NCI-H146 (cell line): ENCODE measurements at regions not wholly inside any gene's neighbourhood (a gene's known extent, or its start where the extent isn't known, plus 50 kb on each side); places are given as distances from the start of the nearest gene placed in this dataset.

Experiments used
- DNase-seq: peaks from one replicate; lab custom pipeline; 2025; lab: John Stamatoyannopoulos, UW

DNA sequence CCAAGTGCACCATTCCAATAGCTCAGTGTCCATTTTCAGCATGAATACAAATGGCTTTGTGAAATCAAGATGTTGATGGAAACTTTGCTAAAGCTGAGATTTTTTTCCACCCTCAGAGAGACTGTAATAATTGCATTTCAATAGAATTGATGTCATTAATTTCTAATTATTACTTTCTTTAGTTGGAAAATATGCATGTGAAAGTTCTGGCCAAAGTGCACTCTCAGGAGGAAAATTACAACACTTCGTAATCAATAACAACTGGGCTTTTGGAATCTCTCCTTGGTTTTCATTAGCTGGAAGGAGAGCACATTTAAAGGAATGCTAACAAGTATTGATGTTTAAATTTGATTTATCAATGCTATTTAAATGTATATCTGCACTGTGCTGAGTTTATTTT, 529.5 kb upstream of the CDH8 start:
- no peak for DNase-seq

DNA sequence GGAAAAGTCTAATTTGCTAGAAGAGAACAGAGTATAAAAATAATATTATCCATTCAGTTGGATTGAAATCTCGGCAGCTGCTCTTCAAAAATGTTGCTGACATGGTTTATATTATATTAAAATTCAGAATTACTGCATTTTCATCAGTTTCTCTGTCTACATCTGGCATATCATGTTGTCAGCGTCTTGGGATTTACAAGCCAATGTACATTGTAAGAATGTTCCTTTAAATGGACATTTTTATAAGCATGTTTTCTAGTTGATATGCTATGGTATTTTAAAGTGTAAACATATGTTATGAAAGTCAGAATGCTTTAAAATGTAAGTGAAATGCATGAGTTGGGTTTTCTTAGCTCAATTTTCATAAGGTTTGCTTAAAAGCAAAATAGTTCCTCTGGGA, 528.1 kb upstream of the CDH8 start:
- DNase-seq: no peak

DNA sequence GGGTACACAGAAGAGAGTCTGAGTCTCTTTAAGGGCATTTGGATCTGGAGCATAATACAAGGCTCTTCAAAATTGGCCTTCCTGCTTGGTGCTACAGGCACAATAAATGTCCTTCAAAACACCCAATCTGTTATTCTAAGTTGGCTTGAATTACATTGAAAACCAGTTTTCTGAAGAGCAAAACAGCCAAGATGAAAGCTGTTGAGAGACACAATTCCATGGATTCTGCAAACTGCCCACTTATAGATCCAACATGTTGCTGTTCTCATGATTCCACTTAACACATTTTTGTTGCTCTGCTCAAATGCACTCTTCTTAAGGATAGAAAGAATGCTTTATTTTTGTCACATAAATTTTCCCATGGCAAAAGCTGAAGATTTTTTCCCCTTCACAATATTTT, 525.9 kb upstream of the CDH8 start:
- DNase-seq: no peak

DNA sequence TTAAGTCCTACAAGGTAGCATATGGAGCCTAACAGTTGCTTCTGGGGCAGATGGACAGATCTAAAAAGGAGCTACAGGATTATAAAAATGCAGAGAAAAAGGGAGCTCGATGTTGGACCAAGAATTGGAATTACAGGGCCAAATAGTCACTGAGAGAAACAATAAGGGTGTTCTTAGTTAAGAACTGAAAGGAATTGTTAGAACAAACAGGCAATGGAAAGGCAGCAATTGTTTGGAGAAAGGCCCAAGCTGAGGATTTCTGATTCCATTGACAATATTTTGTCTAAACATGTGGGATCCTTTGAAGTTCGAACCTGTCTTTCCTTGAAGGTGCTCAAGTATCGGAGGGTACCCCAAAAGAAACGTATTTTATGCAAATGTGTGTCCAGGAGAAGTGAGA, 513.6 kb upstream of the CDH8 start:
- DNase-seq: no peak

DNA sequence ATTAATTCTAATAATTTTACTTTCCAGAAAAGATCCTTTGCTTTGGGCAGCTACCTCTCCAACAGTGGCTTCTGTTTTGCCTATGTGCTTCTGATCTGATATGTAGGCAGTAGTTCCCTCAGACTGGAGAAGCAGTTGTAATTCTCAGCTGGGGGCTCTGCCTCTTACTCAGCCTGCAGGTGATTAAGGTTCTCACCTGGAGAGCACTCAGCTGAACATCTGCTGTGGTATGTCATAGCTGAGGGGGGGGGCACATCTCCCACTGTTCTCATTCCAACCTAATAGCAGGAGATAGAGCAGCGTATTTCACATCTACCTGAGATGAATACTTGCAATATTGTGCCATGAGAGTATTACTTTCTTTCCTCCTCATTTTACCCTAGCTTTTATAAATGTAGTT, 511.9 kb upstream of the CDH8 start:
- no peak for DNase-seq

DNA sequence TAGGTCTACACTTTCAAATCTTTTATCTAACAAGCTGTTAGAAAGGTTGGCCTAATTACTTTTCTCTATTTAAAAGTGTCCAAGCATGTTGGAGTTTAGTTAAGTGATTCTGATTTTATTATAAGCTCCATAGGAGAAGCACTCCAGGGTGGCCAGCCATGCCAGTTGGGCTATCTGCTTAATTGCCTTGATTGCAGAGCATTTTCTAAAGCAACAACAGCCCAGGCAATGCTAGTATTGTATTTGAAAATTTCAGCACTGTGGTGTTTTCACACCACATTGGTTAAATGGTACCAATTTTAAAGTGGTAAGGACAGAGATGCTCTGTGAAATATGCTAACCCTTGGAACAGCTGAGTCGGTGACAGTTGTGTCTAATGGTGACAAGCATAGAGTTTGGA, 510.5 kb upstream of the CDH8 start:
- DNase-seq: no peak

DNA sequence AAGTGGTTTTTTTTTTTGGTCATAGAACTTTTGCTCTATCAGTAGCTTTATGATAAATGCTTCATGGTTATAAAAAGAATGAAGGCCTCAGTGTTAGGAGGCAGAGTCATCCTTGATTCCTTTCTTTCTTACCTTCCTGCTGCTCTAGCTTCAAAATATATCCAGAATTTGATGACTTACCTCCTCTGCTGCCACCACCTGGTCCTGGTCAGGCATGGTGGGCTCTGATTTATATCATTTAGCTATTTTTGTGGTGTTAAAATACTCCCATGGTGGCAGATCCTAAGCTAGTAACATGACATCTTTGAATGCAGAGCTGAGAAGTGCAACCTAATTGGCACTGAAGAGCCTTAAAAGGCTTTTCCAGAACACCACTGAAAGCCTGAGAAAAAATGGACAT, 508.8 kb upstream of the CDH8 start:
- DNase-seq: no peak

DNA sequence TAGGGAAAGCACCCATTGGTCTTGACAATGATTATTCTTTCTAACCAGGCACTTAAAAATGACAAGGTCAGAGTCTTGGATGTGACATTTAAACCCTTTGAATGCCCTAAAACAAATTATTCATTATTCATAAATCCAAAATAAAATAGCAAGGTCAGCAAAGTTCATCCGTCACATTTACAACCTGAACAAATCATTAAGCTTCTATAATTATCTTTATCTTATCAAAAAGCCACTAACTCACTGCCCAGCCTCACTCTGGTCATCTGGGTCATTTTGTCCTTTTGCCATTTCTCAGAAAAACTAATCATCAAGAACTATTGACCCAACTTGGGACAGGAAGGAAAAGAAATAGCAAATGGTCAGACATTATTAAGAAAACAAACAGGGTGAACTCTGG, 507.3 kb upstream of the CDH8 start:
- DNase-seq: no peak

DNA sequence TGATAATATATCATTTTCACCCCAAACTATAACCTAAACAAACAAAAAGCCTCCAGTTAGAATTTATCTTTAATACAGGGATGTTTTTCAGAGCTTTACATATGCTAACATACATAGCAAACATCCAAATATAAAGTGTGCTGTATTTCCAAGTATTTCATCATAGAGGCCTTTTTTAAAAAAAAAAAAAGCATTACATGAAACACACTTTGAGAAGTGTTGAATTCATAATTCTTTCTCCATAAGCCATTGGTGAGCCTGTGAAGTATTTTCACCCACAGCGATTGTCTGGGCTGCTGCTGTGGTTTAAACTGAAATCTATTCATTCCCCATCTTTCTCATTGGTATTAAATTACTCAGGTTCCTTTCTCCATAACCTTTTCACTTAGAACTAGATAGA, 503.4 kb upstream of the CDH8 start:
- no peak for DNase-seq

DNA sequence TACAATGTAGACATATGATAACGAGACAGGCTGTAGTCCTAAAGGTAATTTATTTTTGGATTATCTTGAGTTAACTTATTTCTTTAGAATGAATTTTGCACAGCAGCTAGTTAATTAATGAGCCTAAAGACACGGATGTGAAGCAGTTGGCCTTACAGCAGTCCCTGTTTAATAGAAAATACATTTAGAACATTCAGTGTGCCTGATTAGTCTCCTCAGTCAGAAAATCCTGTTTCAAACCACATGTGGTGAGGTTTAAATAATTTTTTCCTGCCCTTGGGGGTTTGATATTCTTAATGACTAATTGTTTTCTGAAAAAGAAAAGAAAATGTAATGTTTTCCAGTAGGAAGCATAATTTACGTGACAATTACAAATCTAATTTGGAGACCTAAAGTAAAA, 494.2 kb upstream of the CDH8 start:
- no peak for DNase-seq

DNA sequence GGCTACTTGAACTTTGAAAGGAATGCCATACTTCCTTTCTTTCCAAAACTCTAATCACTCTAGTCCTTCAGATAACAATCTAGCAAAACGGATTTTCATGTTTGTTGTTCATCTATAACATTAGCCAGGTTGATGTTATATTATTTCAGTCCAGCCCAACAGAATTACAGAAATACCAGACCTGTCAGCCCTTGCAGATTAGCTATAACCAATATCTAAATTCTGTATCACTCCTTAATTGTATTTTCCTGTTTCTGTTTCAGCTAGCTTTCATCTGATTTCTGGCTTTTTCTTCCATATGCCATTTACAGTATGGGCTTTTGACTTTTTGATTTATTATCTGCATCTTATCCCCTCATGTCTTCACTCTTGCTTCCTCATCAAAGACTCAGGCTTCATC, 479.8 kb upstream of the CDH8 start:
- no peak for DNase-seq

DNA sequence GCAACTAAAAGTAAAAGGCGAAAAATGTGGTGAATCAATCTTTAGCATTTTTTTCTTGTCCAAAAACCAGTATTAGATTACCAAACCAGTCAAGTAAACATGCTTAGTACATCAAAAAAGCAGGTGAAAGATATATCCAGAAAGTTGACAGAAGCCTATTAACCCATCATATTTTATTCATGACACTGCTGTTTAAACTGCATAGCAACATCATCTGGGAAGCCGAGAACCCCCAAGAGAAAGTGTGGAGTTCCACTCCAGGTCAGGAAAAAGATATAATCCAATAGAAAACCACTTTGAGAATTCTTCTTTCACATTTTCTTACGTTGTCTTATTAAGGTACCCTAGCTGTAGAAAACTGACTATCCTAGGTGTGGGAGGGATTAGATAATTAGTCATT, 466.8 kb upstream of the CDH8 start:
- no peak for DNase-seq

DNA sequence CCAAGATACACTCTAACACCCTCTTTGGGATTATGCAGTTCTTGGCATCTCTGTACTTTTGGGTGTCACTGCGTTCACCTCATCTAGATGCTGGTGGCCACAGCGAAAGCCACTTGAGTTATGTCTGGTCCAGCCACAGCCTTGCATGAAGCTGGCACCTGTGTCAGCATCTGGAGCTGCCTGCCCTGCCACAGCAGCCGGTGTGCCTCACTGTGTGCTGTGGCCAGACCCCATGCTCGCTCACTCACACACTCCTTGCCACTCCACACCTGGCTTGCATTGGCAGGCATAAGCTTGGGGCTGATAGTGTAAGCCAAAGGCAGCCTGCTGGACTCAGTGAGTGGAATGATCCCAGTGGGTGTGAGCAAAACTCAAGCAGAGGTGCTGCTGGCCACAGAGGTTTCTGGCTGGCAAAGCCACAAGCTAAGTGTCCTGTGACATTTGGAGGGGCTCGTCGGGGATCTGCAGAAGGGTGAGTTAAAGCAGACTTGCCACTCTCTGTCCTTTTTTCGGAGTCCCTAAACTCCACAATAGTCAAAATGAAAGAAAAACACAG, 442.7 kb upstream of the CDH8 start:
- no peak for DNase-seq

DNA sequence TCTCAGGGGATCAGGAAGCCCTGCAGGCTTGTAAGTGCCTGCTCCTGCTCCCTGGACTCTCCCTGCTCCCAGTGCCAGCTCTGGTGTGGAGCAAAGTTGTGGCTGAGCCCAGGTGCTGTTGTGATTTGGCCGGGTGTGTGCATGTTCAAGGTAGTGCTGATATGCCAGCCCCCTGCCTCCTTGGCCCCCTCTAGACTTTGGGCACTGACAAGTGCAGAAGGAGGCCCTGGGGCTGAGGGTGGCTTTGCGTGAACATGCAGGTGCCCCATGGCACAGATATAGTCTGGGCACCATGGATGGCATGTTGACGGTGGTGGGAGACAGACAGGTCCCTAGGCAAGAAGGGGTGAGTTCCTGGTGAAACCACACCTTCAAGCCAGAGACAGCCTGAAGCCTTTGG, 441.6 kb upstream of the CDH8 start:
- no peak for DNase-seq

DNA sequence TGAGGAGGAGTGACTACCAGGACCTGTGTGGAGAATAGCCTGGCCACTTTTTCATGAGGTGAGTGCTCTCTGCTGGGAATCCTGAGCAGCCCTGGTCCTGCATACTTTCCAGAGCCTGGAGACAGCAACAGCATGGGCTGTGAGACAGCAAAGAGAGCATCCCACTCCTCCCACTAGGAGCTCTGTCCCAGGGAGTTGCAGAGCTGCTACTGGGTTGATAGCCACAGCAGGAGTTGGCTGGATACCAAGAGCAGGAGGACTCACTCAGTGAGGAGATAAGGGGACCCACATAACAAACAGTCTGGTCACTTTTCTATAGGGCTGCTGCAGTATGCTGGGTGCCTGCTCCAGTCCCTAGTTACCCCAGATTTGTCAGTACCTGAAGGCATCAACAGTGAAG, 439.3 kb upstream of the CDH8 start:
- no peak for DNase-seq

DNA sequence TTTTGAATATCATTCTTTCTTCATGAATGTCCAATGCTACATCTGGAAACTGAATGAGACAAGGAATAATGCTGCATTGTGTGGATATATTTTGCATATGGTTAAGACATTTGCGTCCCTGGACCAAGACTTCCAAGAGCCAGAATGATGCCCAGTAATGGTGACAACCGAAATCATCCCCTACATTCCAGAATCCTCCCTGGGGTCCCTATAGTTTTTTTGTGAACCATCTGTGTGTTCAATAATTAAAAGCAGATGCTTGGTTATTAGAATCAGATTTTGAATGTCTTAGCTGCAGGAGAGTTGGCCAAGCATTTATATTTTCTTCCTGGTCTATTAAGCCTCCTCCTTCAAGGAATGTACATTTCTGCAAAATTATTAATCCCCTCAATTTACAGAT, 426.7 kb upstream of the CDH8 start:
- no peak for DNase-seq

DNA sequence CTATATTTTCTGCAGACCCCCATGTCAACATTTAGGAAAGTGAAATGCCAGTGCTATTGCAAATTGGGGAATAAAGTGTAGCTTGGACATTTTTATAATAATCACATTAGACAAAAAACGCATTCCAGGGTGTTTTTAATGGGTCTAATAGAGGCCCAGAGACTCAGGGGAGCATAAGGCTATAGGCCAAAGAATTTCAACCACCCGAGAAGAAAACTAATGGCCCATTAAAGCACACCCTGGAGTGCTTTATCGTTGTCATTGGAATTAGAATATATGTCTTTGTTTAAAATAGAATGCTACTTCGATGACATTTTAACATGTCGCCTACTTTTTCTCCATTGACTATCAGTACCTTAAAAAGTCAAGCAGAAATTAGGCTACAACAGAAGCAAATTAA, 414.1 kb upstream of the CDH8 start:
- DNase-seq: no peak

DNA sequence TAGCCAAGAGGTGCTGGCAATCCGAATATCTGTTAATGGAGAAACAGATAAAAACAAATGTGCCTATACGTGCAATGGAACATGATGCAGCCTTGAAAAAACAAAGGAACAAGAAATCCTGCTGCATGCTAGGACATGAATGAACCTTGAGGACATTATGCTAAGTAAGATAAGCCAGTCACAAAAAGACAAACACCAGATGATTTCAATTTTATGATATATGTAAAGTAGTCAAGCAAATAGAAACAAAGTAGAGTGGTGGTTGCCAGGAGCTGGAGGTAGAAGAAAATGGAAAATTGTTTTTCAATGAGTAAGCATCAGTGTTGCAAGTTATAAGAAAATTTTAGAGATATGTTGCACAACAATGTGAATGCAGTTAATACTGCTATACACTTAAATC, 409.7 kb upstream of the CDH8 start:
- no peak for DNase-seq

DNA sequence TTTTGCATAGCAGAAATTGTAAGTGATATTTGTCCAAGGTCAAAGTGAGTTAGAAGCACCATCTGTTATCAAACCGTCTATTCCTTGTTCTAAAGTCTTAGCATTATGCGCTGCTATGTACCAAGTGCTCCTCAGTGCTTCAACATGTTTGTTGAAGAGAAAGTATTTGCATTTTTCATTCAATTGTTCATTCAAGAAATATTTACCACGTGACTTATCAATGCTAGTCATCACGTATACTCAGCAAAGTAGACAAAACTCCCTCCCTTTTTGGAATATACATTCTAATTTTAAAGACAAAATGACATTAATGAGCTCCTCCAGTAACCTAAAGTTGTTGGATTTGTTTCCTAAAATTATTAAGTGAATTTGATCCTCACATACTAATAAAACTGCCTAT, 388.0 kb upstream of the CDH8 start:
- DNase-seq: no peak

DNA sequence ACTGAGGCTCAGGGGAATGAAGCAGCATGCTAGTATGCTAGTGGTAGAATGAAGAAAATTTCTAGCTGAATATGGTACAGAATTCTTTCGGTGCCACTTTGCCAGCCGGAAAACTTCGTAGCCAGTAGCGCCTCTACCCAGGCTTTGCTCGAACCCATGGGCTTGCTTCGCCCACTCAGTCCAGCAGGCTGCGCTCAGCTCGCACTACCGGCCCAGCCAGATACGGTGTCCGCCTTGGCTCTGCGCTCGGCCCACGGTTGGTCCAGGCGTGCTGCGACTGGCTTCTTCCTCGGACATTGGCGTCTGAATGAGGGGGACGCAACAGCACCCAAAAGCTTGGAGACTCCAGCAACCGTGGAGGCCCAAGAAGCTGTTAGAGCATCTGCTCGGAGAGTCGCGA, 372.5 kb upstream of the CDH8 start:
- DNase-seq: no peak

DNA sequence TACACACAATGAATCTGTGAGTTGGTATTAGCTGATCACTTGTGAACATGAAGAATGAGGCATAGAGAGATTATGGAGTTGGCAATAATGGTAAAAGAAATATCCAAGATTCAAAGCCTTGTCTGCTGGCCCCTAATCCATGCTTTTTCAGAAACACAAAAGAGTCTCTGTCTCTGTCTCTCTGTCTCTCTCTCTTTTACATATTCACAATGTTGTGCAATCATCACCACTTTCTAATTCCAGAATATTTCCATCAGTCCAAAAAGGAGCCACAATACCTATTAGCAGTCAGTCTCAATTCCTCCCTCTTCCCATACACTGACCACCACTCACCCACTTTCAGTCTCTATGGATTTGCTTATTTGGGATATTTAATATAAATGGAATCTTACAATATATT, 370.1 kb upstream of the CDH8 start:
- DNase-seq: no peak

DNA sequence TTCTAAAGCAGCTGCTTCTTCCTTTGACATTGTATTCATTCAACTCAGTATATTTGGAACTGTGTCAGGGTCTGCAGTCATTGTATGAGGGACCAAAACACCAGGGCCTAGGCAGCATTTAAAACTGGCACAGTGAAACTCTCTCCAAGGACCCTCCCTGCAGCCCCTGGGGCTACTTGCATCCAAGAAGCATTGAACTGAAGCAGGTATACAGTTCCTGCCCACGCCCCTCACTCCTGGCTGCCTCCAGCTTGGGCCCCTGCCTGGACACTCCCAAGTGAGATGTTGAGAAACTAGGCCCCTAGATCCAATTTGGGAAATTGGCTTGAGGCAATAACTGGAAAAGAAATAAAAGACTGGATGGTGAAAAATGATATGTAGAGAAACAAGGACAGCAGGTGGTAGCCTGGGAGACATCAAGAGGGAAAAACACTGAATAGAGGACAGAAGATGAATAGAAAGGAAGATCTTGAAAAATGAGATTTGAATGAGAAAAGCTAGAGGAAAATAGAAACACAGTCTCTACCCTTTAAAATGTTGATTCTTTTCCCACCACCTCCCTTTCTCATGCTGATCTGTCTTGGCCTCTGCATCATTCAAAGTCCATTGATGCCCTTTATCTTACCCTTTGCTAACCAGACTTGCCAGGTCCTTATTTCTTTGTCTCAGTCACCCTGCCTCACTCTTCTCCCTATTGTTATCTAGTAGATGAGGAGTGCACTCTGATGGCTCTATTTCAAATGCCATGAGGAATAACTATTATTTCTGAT, 368.8 kb upstream of the CDH8 start:
- no peak for DNase-seq

DNA sequence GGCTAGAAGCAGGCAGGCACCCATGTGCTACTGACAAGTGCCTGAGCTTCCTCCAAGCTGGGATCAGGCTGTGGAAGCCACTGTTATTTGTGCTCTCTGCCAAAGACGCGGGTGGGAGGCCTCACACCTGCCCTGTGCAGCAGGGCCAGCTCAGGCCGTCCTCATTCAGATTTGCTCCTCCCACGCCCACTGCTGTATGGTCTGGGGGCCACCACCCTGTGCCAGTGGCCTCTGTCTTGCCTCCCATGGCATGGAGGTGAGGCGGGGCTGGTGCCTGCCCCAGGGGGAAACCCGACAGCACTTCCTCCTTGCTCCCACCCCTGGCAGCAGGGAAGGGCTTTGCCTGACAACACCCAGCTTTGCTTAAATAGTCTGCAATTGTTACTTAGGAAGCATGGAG, 356.5 kb upstream of the CDH8 start:
- no peak for DNase-seq

DNA sequence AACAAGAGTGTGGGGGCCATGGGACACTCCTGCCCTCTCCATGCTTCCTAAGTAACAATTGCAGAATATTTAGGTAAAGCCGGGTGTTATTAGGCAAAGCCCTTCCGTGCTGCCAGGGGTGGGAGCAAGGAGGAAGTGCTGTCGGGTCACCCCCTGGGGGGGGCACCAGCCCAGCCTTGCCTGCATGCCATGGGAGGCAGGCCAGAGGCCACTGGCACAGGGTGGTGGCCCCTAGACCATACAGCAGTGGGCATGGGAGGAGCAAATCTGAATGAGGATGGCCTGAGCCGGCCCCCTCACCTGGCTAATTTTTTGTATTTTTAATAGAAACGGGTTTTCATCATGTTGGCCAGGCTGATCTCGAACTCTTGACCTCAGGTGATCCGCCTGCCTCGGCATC, 355.7 kb upstream of the CDH8 start:
- no peak for DNase-seq
